NCI-H748 treated with DMSO at 0.1 percent for 48 hours (cell line): ENCODE measurements at regions not wholly inside any gene's neighbourhood (a gene's known extent, or its start where the extent isn't known, plus 50 kb on each side); places are given as distances from the start of the nearest gene placed in this dataset.
"Not testable (repeated sequence)": the region's sequence is repeated elsewhere in the genome, so short reads cannot be mapped to it uniquely, and the experiment has no call there.

Source experiments
- DNase-seq: peaks from one replicate; lab custom pipeline; 2025; lab: John Stamatoyannopoulos, UW

GRCh38 chr10:63921908-63922467 is 400.8 kb downstream of the REEP3 start:
- DNase-seq, result no peak

GRCh38 chr10:63922468-63923284 is 401.5 kb downstream of the REEP3 start:
- DNase-seq, result peak; percentile 62

DNA sequence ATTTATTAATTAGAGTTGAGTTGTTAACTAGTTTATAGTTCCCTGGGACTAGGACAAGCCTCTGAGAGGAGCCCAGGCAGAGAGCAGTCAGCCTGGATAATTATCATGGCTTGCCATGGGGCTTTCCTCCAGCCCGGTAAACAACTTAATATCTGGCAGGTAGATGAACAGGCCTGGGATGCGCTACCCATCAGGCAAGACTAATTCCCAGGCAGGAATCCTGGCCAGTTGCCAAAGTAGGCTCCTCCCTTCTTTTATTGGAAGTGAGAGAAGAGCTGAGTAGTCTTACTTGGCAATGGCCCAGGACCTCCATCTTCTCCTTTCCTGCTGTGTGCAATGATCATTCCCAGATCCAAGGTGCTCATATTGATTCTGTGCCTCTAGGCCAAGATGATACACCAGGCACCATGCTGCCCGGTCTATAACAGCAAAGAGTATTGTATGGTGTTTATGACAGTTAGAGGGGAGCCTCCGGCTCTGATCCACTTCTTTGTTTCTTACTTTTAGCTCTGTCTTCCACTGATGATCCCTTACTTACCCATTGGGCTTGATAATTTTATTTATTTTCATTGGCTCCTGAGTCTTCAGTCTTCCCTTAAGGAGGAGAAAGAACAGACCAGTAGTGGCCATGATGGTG is 408.7 kb downstream of the REEP3 start:
- DNase-seq, result peak; percentile 62

GRCh38 chr10:63930584-63930983 is 409.4 kb downstream of the REEP3 start:
- DNase-seq, result no peak

DNA sequence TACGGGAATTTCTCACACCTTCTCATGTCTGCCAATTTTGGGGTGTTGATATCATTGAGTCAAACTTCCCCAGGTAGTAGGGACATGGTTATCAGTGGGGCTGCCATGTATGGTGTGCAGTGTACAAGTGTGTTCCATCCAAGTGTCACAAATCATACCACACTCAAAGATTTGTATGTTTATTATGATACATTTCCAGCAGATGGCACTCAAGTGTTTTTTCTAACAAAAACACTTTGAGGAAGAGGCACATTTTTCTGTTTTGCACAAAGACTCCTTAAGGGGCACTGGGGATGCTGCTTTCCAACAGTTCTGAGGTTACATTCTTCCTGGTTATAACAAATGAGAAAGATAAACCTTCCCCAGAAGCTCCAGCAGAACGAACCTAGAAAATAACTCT is 414.5 kb downstream of the REEP3 start:
- DNase-seq, result no peak

- no peak for DNase-seq
These were observed 419.2 kb downstream of the REEP3 start for GRCh38 chr10:63940277-63940922.

- DNase-seq, result no peak
These were observed 443.2 kb downstream of the REEP3 start for GRCh38 chr10:63964406-63964805.

DNA sequence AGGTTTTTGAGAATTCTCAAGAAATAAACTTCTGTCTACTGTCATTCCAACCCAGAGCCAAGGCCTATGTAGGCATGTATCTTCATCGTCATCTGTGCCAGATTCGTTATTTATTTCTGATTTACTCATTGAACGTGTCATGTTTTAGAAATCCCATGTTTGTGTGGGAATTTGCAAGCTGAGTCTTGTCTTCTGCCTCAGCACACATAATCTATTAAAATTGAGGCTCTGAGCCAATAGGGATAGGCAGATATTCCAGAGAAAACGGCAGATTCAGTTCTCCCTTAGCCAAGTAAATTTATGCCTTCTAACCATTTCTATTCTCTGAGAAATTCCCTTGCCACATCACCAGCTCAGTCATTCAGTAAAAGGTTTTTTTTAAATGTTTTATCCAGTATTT is 444.6 kb downstream of the REEP3 start:
- no peak for DNase-seq

DNA sequence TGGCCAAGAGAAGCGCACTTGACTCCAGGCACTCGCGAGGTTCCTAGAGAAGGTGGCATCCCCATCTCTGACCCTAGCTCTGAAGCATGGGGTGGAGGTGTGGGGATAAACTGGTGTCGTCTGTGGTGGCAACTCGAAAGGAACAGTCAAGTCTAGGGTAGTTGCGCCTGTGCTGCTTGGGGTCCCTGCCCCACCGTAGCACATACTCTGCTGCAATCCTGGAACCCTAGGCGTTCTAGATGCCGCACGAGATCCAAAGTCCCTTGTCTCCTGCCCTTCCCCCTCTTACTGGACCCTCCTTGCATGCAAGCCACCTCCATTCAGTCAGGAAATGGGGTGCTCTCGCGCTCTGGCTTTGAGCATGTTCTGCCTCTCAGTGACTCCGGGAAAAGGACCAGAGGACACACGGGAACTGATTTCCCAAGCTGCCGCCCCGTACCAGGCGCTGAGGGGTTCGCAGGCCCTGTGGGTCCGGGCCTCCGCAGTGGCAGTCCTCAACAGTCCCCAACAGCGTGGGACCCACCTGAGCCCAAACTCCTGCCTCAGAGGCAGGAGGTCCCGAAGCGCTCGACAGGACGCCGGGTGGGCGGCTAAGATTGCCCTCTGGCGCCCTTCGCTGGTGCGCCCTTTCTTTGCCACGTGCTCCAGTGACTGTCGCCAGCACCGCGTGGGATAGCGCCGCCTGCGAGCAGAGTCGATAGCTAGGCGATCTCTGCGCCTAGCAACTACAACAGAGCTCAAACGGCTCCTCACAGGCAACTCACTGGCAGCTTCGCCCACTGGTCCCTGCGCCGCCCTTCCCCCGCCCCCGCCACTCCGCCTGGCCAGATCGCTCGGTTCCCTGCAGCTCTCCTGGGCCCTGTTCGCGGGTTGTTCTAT is 452.0 kb downstream of the REEP3 start:
- no peak for DNase-seq

- DNase-seq, result no peak
These were observed 455.3 kb downstream of the REEP3 start for GRCh38 chr10:63976538-63976937.

DNA sequence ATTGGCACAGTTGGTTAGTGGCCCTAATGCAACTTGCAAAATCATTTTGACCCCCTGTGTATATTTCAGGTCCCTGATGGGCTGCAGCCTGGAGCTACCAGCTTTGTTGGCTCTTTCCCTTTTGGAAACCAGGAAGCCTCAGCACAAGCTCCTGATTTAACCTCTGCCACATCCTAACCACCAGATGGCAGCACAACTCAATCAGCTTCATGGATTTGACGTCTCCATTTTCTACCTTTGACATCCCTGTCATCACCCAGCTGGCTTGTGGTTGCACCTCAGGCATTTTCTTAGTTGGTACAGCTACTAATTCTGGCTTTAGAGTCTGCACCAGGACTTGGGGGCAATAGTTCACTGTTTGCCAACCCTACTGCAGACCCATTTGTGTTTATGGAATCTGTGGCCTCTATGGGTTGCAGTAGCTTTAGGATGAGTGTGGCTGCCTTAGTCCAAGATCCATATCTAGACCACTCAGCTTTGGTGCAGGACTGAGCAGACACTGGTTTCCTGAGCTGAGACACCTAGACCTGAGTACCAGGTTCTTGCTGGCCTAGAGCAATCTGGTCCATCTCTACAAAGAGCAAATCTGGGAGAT is 456.2 kb downstream of the REEP3 start:
- peak; percentile 22 for DNase-seq

- not testable (repeated sequence) for DNase-seq
These were observed 459.7 kb downstream of the REEP3 start for GRCh38 chr10:63980870-63981269.

- not testable (repeated sequence) for DNase-seq
These were observed 462.9 kb downstream of the REEP3 start for GRCh38 chr10:63984061-63984460.

DNA sequence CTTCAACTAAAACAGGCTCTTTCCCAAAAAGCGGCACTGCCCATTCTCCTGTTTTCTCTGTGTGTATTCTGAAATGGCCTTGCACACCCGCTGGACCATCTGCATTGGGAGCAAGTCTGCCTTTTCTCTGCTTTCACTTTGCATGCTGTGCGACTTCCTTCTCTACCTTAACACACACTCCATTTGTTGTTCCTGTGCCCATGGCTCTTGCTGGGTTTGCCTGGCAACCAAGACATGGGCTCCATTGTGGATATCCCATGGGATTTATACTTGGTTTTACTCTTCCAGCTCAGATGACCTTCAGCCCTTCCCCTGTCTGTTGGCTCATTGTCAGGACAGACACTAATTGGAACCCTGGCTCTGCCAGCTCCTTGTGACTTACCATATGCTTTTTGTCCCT is 465.3 kb downstream of the REEP3 start:
- no peak for DNase-seq

- DNase-seq, result no peak
These were observed 466.0 kb downstream of the REEP3 start for GRCh38 chr10:63987212-63987611.

DNA sequence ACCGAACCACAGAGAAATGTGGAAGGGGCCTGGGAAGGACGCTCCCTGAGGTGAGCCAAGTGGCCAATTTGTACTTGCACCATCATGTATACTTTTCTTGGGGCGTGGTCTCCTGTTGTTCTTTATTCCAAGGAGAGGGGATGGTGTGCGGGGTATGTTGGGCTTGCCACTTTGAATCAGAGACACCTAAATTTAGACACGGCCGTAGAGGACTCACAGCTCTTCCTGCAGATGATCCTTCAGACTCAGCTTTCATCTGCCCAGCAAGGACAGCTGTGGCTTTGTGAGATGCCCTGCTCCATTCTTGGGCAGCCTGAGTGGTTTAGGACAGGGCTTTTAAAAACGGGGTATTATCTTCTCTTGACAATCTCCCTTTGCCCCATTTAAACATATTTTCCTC is 473.2 kb downstream of the REEP3 start:
- no peak for DNase-seq

GRCh38 chr10:64007157-64007556 is 486.0 kb downstream of the REEP3 start:
- no peak for DNase-seq

DNA sequence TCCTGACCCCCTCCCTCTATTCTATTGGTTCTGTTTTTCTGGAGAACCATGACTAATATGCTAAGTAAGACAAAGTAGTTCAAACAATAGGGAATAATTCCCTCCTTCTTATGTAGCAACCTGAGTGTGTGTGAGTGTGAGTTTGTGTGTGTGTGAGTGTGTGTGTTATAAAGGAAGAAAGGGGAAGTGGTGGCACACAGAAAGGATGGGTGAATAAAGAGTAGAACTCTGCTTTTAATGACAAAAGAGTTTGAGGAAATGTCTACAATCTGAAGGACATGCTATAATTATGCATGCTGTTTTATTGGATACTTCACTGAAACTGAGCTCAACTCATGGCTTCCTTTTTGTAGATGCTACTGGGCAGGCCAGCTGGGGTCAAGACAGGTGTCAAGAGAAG is 489.5 kb downstream of the REEP3 start:
- no peak for DNase-seq

GRCh38 chr10:64011912-64012714 is 490.9 kb downstream of the REEP3 start:
- no peak for DNase-seq

DNA sequence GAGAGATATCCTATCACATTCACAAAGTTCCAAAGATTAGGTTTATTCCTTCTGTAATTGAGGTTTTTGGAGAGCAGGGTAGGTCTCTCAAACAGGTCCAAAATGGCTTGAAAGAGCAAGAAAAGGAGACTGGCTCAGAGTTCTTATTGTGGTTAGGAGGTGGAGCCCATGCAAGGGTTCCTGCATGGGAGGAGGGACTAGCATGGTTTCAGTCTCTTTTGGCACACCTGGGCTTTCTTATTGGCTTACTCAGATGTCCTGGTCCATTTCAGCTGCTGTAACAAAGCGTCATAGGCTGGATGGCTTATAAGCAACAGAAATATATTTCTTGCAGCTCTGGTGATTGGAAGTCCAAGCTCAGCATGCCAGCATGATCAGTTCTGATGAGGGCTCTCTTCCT is 493.1 kb downstream of the REEP3 start:
- DNase-seq, result no peak
